HL-60 (cell line): ENCODE measurements at regions not wholly inside any gene's neighbourhood (a gene's known extent, or its start where the extent isn't known, plus 50 kb on each side); places are given as distances from the start of the nearest gene placed in this dataset.

Experiments
- DNase-seq, 2 experiments: peaks; one replicate each; pipeline ENCODE4 v3.0.0-alpha.2; 2010 to 2020; ENCODE audit warnings: low read depth in 1 of 2, low spot score in 1 of 2
- H3K27ac ChIP-seq: fragments of 250-450 bp; sonication (Bioruptor Pico); replicated peaks from 2 replicates; pipeline ENCODE4 v1.5.1; 2020; ENCODE audit warnings: mild to moderate bottlenecking, moderate library complexity
- H3K27me3 ChIP-seq: fragments of 250-450 bp; sonication (Bioruptor Pico); 2 replicates; pipeline ENCODE4 v1.5.1; 2021; ENCODE audit warnings: mild to moderate bottlenecking, moderate library complexity; ENCODE audit not compliant: insufficient read depth, poor library complexity, severe bottlenecking
- H3K4me3 ChIP-seq: replicated peaks from 2 replicates; pipeline ENCODE4 v1.5.1; 2011; ENCODE audit warnings: mild to moderate bottlenecking, control low read depth, low read length; ENCODE audit not compliant: insufficient read depth
- CTCF ChIP-seq: IDR thresholded peaks from one replicate; pipeline ENCODE4 v1.5.1; 2011; ENCODE audit warnings: low read length, control low read depth, inconsistent platforms; ENCODE audit not compliant: insufficient read depth
- GABPA ChIP-seq: IDR thresholded peaks from 2 replicates; pipeline ENCODE4 v1.6.1; 2012; ENCODE audit warnings: low read depth
- POLR2AphosphoS5 ChIP-seq: IDR thresholded peaks from 2 replicates; pipeline ENCODE4 v1.6.1; 2012; ENCODE audit warnings: low read depth
- REST ChIP-seq: IDR thresholded peaks from 2 replicates; pipeline ENCODE4 v1.6.1; 2012; ENCODE audit warnings: low read depth; ENCODE audit not compliant: insufficient replicate concordance
- SPI1 ChIP-seq: IDR thresholded peaks from 2 replicates; pipeline ENCODE4 v1.6.1; 2012; ENCODE audit warnings: low read depth, mild to moderate bottlenecking, borderline replicate concordance

GRCh38 chr18:40314199-40314598 lies 1640.8 kb upstream of the PIK3C3 start:
- Histone ChIP-seq H3K27me3 (no peaks in the 10 kb centered on the region), H3K4me3 (no peak overlapping the region), H3K27ac (no peak overlapping the region)
- TF ChIP-seq GABPA, result no peak
- no peak for TF ChIP-seq POLR2AphosphoS5
- TF ChIP-seq SPI1, result no peak
- DNase-seq, result no peak

GRCh38 chr18:40313030-40313642 lies 1641.9 kb upstream of the PIK3C3 start:
- H3K4me3 ChIP-seq, result no peak overlapping the region
- no peaks in the 10 kb centered on the region for H3K27me3 ChIP-seq
- H3K27ac ChIP-seq, result no peak overlapping the region
- DNase-seq, result no peak
- TF ChIP-seq POLR2AphosphoS5 (no peak), CTCF (no peak), SPI1 (no peak), GABPA (no peak), REST (no peak)

GRCh38 chr18:40307627-40308026 lies 1647.4 kb upstream of the PIK3C3 start:
- H3K27me3 ChIP-seq, result no peaks in the 10 kb centered on the region
- TF ChIP-seq CTCF (no peak), SPI1 (no peak), REST (no peak)
- no peak for DNase-seq
- no peak overlapping the region for H3K27ac ChIP-seq
- H3K4me3 ChIP-seq, result no peak overlapping the region

GRCh38 chr18:40296717-40297413 lies 1658.2 kb upstream of the PIK3C3 start:
- TF ChIP-seq REST, result no peak
- no peak for TF ChIP-seq CTCF
- TF ChIP-seq POLR2AphosphoS5, result no peak
- no peak for TF ChIP-seq GABPA
- TF ChIP-seq SPI1, result no peak
- no peak overlapping the region for H3K27ac ChIP-seq
- no peak for DNase-seq
- no peak overlapping the region for H3K4me3 ChIP-seq
- H3K27me3 ChIP-seq, result no peaks in the 10 kb centered on the region
